IMR-90 (cell line): ENCODE measurements at regions not wholly inside any gene's neighbourhood (a gene's known extent, or its start where the extent isn't known, plus 50 kb on each side); places are given as distances from the start of the nearest gene placed in this dataset.

Experiments used
- ATAC-seq: fragments of 200-7000 bp; cut with Tn5 transposase; 2 replicates; pipeline ENCODE4 v1.9.1; 2020; ENCODE audit warnings: low read depth, mild to moderate bottlenecking, moderate library complexity
- BruUV-seq: library from RNA; stranded (reverse); fragments of 400-500 nt; replicated peaks from 2 replicates; lab custom pipeline; 2021; lab: Mats Ljungman, UMichigan
- CTCF ChIA-PET: fragments of 300-600 bp; formaldehyde crosslinking; extraction: SDS; loops from one replicate; lab custom pipeline; 2021; ENCODE audit warnings: antibody characterized with exemption; lab: Yijun Ruan, JAX
- POLR2A ChIA-PET: fragments of 300-600 bp; sonication (Branson Sonifier 250); formaldehyde crosslinking; loops from one replicate; lab custom pipeline; 2022; ENCODE audit warnings: antibody characterized with exemption; ENCODE audit not compliant: unreplicated experiment; lab: Charles Lee
- DNase-seq: peaks from one replicate; pipeline ENCODE4 v3.0.0; 2013
- H2AFZ ChIP-seq: replicated peaks from 2 replicates; pipeline ENCODE3; 2013; ENCODE audit warnings: low read length, mild to moderate bottlenecking; ENCODE audit not compliant: poor library complexity
- H2AK5ac ChIP-seq: 2 replicates; pipeline ENCODE4 v1.6.1; 2013; ENCODE audit warnings: low read depth, low read length, inconsistent platforms
- H2AK9ac ChIP-seq: replicated peaks from 2 replicates; pipeline ENCODE3; 2013; ENCODE audit warnings: mild to moderate bottlenecking, low read depth, low read length, moderate library complexity; ENCODE audit not compliant: poor library complexity
- H2BK120ac ChIP-seq: 2 replicates; pipeline ENCODE4 v1.6.1; 2013; ENCODE audit warnings: low read depth, low read length, inconsistent platforms
- H2BK15ac ChIP-seq: 3 replicates; pipeline ENCODE4 v1.6.1; 2013; ENCODE audit warnings: low read depth, low read length, inconsistent platforms
- H2BK20ac ChIP-seq: 2 replicates; pipeline ENCODE4 v1.6.1; 2013; ENCODE audit warnings: low read depth, mild to moderate bottlenecking, inconsistent platforms, low read length, moderate library complexity
- H2BK5ac ChIP-seq: 2 replicates; pipeline ENCODE4 v1.6.1; 2013; ENCODE audit warnings: mild to moderate bottlenecking, low read depth, low read length, inconsistent platforms; ENCODE audit not compliant: poor library complexity, severe bottlenecking
- H3K14ac ChIP-seq: replicated peaks from 2 replicates; pipeline ENCODE4 v1.6.1; 2013; ENCODE audit warnings: low read depth, low read length, inconsistent platforms
- H3K18ac ChIP-seq: 2 replicates; pipeline ENCODE4 v1.6.1; 2013; ENCODE audit warnings: low read depth, low read length, control low read depth
- H3K23ac ChIP-seq: 2 replicates; pipeline ENCODE4 v1.6.1; 2013; ENCODE audit warnings: low read depth, low read length, inconsistent platforms
- H3K27ac ChIP-seq: 2 replicates; pipeline ENCODE4 v1.5.1; 2013; ENCODE audit warnings: mild to moderate bottlenecking, control low read depth, low read length; ENCODE audit not compliant: insufficient read depth
- H3K27me3 ChIP-seq: 2 replicates; pipeline ENCODE4 v1.6.1; 2013; ENCODE audit warnings: low read length; ENCODE audit not compliant: control insufficient read depth, insufficient read depth
- H3K36me3 ChIP-seq: 2 replicates; pipeline ENCODE4 v1.6.1; 2013; ENCODE audit warnings: low read length, mixed read lengths; ENCODE audit not compliant: control insufficient read depth, insufficient read depth
- H3K4ac ChIP-seq: 2 replicates; pipeline ENCODE4 v1.6.1; 2013; ENCODE audit warnings: low read depth, low read length, inconsistent platforms
- H3K4me1 ChIP-seq: 2 replicates; pipeline ENCODE4 v1.6.1; 2013; ENCODE audit warnings: low read length, mixed read lengths; ENCODE audit not compliant: control insufficient read depth, insufficient read depth
- H3K4me2 ChIP-seq: 2 replicates; pipeline ENCODE4 v1.6.1; 2013; ENCODE audit warnings: low read depth, mild to moderate bottlenecking, control low read depth, low read length, moderate library complexity
- H3K4me3 ChIP-seq: 2 replicates; pipeline ENCODE4 v1.5.1; 2013; ENCODE audit warnings: low read depth, mild to moderate bottlenecking, control low read depth, low read length, moderate library complexity; ENCODE audit not compliant: insufficient read depth
- H3K56ac ChIP-seq: 2 replicates; pipeline ENCODE4 v1.6.1; 2013; ENCODE audit warnings: low read length, inconsistent platforms; ENCODE audit not compliant: insufficient read depth; ENCODE audit errors: extremely low read depth
- H3K79me1 ChIP-seq, 2 experiments: 2 replicates each; pipeline ENCODE4 v1.6.1; 2013; ENCODE audit warnings: low read length in 2 of 2, inconsistent platforms in 1 of 2, low read depth in 1 of 2
- H3K9ac ChIP-seq: 2 replicates; pipeline ENCODE4 v1.6.1; 2013; ENCODE audit warnings: low read depth, low read length, control low read depth
- H3K9me1 ChIP-seq: 2 replicates; pipeline ENCODE4 v1.6.1; 2013; ENCODE audit warnings: low read length, inconsistent platforms; ENCODE audit not compliant: insufficient read depth
- H3K9me3 ChIP-seq: 2 replicates; pipeline ENCODE4 v1.6.1; 2013; ENCODE audit warnings: low read length; ENCODE audit not compliant: control insufficient read depth, insufficient read depth
- H4K20me1 ChIP-seq: 2 replicates; pipeline ENCODE4 v1.6.1; 2013; ENCODE audit warnings: low read length, inconsistent platforms; ENCODE audit not compliant: insufficient read depth
- H4K5ac ChIP-seq: 2 replicates; pipeline ENCODE4 v1.6.1; 2013; ENCODE audit warnings: mild to moderate bottlenecking, low read depth, low read length, control low read depth
- H4K8ac ChIP-seq, 2 experiments: 2 replicates each; pipeline ENCODE4 v1.6.1; 2013; ENCODE audit warnings: low read depth in 2 of 2, low read length in 2 of 2, control low read depth in 1 of 2, inconsistent platforms in 1 of 2
- H4K91ac ChIP-seq: 2 replicates; pipeline ENCODE4 v1.6.1; 2013; ENCODE audit warnings: low read depth, low read length, inconsistent platforms; ENCODE audit not compliant: insufficient read depth
- CEBPB ChIP-seq: IDR thresholded peaks from 2 replicates; pipeline ENCODE4 v1.6.1; 2012; ENCODE audit warnings: low read depth, low read length, improper control_type of control experiment
- CHD1 ChIP-seq: IDR thresholded peaks from 2 replicates; pipeline ENCODE4 v1.6.1; 2012; ENCODE audit warnings: low read depth, low read length, improper control_type of control experiment
- FOS ChIP-seq: fragments of 150-350 bp; IDR thresholded peaks from 2 replicates; pipeline ENCODE4 v1.6.1; 2016; ENCODE audit warnings: low read depth, low read length
- NFE2L2 ChIP-seq: fragments of 150-350 bp; IDR thresholded peaks from 2 replicates; pipeline ENCODE4 v1.6.1; 2016; ENCODE audit warnings: low read depth, mild to moderate bottlenecking, low read length
- POLR2A ChIP-seq: IDR thresholded peaks from 2 replicates; pipeline ENCODE4 v1.6.1; 2012; ENCODE audit warnings: mild to moderate bottlenecking, low read depth, low read length
- RAD21 ChIP-seq: IDR thresholded peaks from 2 replicates; pipeline ENCODE4 v1.6.1; 2012; ENCODE audit warnings: low read length, improper control_type of control experiment
- RFX5 ChIP-seq: IDR thresholded peaks from 2 replicates; pipeline ENCODE4 v1.8.0; 2012; ENCODE audit warnings: low read depth, mild to moderate bottlenecking, low read length, moderate library complexity
- SMC3 ChIP-seq: fragments of 150-350 bp; IDR thresholded peaks from 2 replicates; pipeline ENCODE4 v1.6.1; 2016; ENCODE audit warnings: low read depth, mild to moderate bottlenecking, antibody characterized with exemption, low read length, moderate library complexity
- WGBS, 2 experiments: methylation state at CpG; one replicate each; pipeline versions ENCODE4 v1.1.5 to v1.1.7; 2013; ENCODE audit warnings: missing lambda C conversion rate in 2 of 2; ENCODE audit not compliant: insufficient read length in 1 of 2; ENCODE audit errors: extremely low coverage in 2 of 2; 5-methylcytosine and 5-hydroxymethylcytosine counted together
- dilution Hi-C: fragments of 300-500 bp; cut with HindIII; formaldehyde crosslinking; loops from one replicate; pipeline ENCODE4 v1.14.3; 2018; ENCODE audit warnings: low sequenced_read_pairs; ENCODE audit not compliant: unreplicated experiment
- in situ Hi-C: fragments of 300-500 bp; cut with MboI; formaldehyde crosslinking; loops from 3 replicates; pipeline ENCODE4 v1.14.3; 2019; ENCODE audit warnings: low sequenced_read_pairs, inconsistent platforms, mixed read lengths
- intact Hi-C: fragments of 100-400 bp; cut with micrococcal nuclease; formaldehyde crosslinking; loops from 2 replicates; pipeline ENCODE4 v1.10.0; 2022

GRCh38 chr6:100266494-100267401 is 198.0 kb downstream of the SIM1 start:
- H3K4me1 ChIP-seq: peaks cover 11% of the 10 kb centered on the region
- H2AK9ac ChIP-seq: no peak overlapping the region
- intact Hi-C loops (loop anchor here (5.0 kb wide), 1 partner anchor 206 kb away; no protein-coding TSS in a partner anchor), dilution Hi-C loops (no loop called here), in situ Hi-C loops (no loop called here)
- ChIA-PET CTCF (interaction anchor here (0.7 to 2.1 kb wide), 3 partner anchors 9 to 90 kb away, joined by 3 to 7 read pairs (median 3); no protein-coding TSS in a partner anchor), POLR2A (no interaction called here)
- no peak for DNase-seq
- no peak overlapping the region for H4K5ac ChIP-seq
- BruUV-seq: no TSS peak
- ATAC-seq: no peak
- no peak overlapping the region for H3K4me3 ChIP-seq
- peak overlapping the region; percentile 92 for H2BK120ac ChIP-seq
- H3K14ac ChIP-seq: 0 out of 2 replicates have a peak overlapping the region, but pooled peaks have one; percentile 40
- no peak overlapping the region for H2BK5ac ChIP-seq
- H3K23ac ChIP-seq: no peak overlapping the region
- peak overlapping the region; percentile 96 for H2BK20ac ChIP-seq
- H3K27me3 ChIP-seq: no peaks in the 10 kb centered on the region
- no peaks in the 10 kb centered on the region for H3K36me3 ChIP-seq
- H2AFZ ChIP-seq: peak overlapping the region; percentile 47
- H4K8ac ChIP-seq: peak overlapping the region in 1 of 2 experiments; percentile 32; a peak in 1 of 4 replicates
- no peak overlapping the region for H3K4me2 ChIP-seq
- H4K91ac ChIP-seq: peak overlapping the region; percentile 66
- H3K79me1 ChIP-seq: no peaks in the 10 kb centered on the region
- TF ChIP-seq CHD1 (no peak), RFX5 (no peak), POLR2A (no peak), RAD21 (no peak), SMC3 (no peak), FOS (no peak), NFE2L2 (no peak), CEBPB (no peak)
- H2BK15ac ChIP-seq: peak overlapping the region; percentile 76; the same call in 2 of the 3 replicates
- no peak overlapping the region for H3K9ac ChIP-seq
- peak overlapping the region; percentile 46 for H3K4ac ChIP-seq
- H3K56ac ChIP-seq: no peak overlapping the region
- peak overlapping the region; percentile 49; the same call in 1 of the 2 replicates for H3K18ac ChIP-seq
- 0 out of 2 replicates have a peak, but pooled peaks cover 6% of the 10 kb centered on the region for H3K9me1 ChIP-seq
- no peak overlapping the region for H3K27ac ChIP-seq
- WGBS, 2 experiments: no CpG with 5 or more reads among the region's 10 CpGs
- peak overlapping the region; percentile 40 for H2AK5ac ChIP-seq
- no peaks in the 10 kb centered on the region for H4K20me1 ChIP-seq
- no peaks in the 10 kb centered on the region for H3K9me3 ChIP-seq
